Ishikawa (cell line): ENCODE measurements at regions not wholly inside any gene's neighbourhood (a gene's known extent, or its start where the extent isn't known, plus 50 kb on each side); places are given as distances from the start of the nearest gene placed in this dataset.

Experiments
- CEBPB ChIP-seq: IDR thresholded peaks from 2 replicates; pipeline ENCODE4 v1.6.1; 2012
- CREB1 ChIP-seq: IDR thresholded peaks from 2 replicates; pipeline ENCODE4 v1.6.1; 2012; ENCODE audit warnings: low read depth
- EGR1 ChIP-seq: IDR thresholded peaks from 2 replicates; pipeline ENCODE4 v1.6.1; 2012
- EP300 ChIP-seq: IDR thresholded peaks from 2 replicates; pipeline ENCODE4 v1.6.1; 2012; ENCODE audit warnings: borderline replicate concordance
- FOXM1 ChIP-seq: IDR thresholded peaks from 2 replicates; pipeline ENCODE4 v1.6.1; 2012; ENCODE audit warnings: low read depth, borderline replicate concordance
- NFIC ChIP-seq: IDR thresholded peaks from 2 replicates; pipeline ENCODE4 v1.6.1; 2012
- RAD21 ChIP-seq: IDR thresholded peaks from 2 replicates; pipeline ENCODE4 v1.6.1; 2012; ENCODE audit warnings: low read depth
- TAF1 ChIP-seq: IDR thresholded peaks from 2 replicates; pipeline ENCODE4 v1.6.1; 2012; ENCODE audit warnings: low read depth, mild to moderate bottlenecking
- TCF12 ChIP-seq: IDR thresholded peaks from 2 replicates; pipeline ENCODE4 v1.6.1; 2012; ENCODE audit warnings: low read depth
- TEAD4 ChIP-seq: IDR thresholded peaks from 2 replicates; pipeline ENCODE4 v1.6.1; 2012
- USF1 ChIP-seq: IDR thresholded peaks from 2 replicates; pipeline ENCODE4 v1.6.1; 2012
- YY1 ChIP-seq: IDR thresholded peaks from 2 replicates; pipeline ENCODE4 v1.6.1; 2012; ENCODE audit warnings: low read depth
- ZBTB7A ChIP-seq: IDR thresholded peaks from 2 replicates; pipeline ENCODE4 v1.6.1; 2012; ENCODE audit warnings: low read depth
- TF ChIP-seq, protein P1 (sequence below): IDR thresholded peaks from 2 replicates; pipeline ENCODE4 v1.6.1; 2012
- TF ChIP-seq, protein P2 (sequence below): IDR thresholded peaks from 2 replicates; pipeline ENCODE4 v1.6.1; 2012; ENCODE audit warnings: low read depth, mild to moderate bottlenecking

DNA sequence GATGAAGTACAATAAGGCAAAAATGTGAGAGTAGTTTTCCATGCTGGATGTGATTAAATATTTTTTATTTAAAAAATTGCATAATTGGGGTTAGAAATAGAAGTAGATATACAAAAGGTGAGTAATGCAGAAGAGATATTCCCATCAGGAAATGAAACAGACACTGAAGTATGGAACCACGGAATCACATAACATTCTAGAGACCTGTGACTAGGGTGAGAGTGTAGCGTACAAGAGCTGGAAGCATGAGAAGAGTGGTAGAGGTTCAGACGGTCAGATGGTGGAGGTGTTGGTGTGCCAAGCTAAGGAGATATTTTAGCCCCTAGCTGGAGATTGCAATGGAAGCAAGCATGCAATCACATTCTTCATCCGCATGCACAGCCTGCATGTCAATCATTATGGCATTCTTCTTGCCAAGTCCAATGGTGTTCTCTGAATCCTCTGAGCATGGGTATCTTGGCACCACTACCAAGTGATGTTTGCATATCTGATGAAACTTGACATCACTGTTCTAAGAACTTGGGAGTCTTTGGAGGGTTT, 587.8 kb downstream of the PSAT1 start:
- TF ChIP-seq CEBPB (no peak), CREB1 (no peak), FOXM1 (no peak), ZBTB7A (no peak), RAD21 (no peak), NFIC (no peak), EP300 (no peak), TAF1 (no peak), TCF12 (no peak), USF1 (no peak), YY1 (no peak)

DNA sequence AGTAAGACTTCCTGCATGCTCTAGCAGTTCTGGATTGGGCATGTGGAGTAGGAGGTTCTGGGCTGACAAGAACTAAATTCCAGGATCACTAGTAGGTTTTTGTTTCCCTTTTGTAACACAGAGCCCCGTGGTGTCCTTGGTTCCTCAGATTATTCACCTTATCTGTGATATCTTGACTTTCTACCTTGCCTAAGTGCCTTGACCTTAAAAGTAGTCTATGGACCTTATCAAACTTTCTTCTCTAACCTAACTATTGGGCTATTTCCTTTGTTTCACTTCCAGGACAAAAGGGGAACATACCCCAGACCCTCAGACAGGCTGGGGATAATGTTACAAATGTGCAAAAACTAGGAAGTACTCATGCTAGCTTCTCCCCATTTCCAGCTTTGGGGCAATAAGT, 595.3 kb downstream of the PSAT1 start:
- TF ChIP-seq CEBPB (no peak), YY1 (no peak), EP300 (no peak), ZBTB7A (no peak), EGR1 (no peak), TEAD4 (no peak)

GRCh38 chr9:78892769-78893168, 595.8 kb downstream of the PSAT1 start:
- TF ChIP-seq, protein P1, sequence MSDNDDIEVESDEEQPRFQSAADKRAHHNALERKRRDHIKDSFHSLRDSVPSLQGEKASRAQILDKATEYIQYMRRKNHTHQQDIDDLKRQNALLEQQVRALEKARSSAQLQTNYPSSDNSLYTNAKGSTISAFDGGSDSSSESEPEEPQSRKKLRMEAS: no peak
- TF ChIP-seq CEBPB (no peak), RAD21 (no peak), ZBTB7A (no peak), FOXM1 (no peak), EP300 (no peak), CREB1 (no peak), TAF1 (no peak), TCF12 (no peak)

DNA sequence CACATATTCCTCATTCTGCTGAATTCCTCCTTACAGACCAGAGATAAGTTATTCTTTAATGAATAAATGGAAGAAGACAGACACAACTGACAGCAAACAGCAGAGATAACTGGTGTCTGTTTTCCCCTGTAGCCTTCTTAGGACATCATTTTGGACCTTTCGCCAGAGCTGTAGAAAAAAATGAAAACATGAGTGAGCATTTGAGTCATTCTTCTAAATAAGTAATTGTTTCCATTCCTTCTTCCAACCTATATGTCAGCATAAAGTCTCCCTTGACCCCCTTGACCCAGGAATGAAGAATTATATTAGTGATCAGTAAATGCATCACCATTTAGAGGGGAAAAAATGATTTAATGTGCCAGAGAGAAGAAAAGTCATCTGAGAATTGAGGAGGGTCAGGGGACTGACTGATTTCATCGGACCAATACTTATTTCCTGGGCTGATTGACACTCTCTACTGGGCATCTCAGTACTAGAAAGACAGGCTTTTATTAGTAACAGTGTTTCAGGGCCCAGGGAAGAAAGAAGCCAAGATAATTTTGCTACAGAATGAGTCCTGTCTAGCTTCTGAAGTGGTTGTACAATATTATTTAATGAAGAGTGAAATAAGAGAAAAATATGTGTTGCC, 597.0 kb downstream of the PSAT1 start:
- TF ChIP-seq TAF1 (no peak), EP300 (no peak), TEAD4 (no peak), EGR1 (no peak), RAD21 (no peak), ZBTB7A (no peak), TCF12 (no peak), NFIC (no peak)
- TF ChIP-seq, protein P2, sequence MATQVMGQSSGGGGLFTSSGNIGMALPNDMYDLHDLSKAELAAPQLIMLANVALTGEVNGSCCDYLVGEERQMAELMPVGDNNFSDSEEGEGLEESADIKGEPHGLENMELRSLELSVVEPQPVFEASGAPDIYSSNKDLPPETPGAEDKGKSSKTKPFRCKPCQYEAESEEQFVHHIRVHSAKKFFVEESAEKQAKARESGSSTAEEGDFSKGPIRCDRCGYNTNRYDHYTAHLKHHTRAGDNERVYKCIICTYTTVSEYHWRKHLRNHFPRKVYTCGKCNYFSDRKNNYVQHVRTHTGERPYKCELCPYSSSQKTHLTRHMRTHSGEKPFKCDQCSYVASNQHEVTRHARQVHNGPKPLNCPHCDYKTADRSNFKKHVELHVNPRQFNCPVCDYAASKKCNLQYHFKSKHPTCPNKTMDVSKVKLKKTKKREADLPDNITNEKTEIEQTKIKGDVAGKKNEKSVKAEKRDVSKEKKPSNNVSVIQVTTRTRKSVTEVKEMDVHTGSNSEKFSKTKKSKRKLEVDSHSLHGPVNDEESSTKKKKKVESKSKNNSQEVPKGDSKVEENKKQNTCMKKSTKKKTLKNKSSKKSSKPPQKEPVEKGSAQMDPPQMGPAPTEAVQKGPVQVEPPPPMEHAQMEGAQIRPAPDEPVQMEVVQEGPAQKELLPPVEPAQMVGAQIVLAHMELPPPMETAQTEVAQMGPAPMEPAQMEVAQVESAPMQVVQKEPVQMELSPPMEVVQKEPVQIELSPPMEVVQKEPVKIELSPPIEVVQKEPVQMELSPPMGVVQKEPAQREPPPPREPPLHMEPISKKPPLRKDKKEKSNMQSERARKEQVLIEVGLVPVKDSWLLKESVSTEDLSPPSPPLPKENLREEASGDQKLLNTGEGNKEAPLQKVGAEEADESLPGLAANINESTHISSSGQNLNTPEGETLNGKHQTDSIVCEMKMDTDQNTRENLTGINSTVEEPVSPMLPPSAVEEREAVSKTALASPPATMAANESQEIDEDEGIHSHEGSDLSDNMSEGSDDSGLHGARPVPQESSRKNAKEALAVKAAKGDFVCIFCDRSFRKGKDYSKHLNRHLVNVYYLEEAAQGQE: no peak

- TF ChIP-seq, protein P2: no peak
- no peak for TF ChIP-seq CREB1
- TF ChIP-seq USF1: no peak
- no peak for TF ChIP-seq EGR1
Measured at GRCh38 chr9:78896479-78896878, 599.6 kb downstream of the PSAT1 start.

DNA sequence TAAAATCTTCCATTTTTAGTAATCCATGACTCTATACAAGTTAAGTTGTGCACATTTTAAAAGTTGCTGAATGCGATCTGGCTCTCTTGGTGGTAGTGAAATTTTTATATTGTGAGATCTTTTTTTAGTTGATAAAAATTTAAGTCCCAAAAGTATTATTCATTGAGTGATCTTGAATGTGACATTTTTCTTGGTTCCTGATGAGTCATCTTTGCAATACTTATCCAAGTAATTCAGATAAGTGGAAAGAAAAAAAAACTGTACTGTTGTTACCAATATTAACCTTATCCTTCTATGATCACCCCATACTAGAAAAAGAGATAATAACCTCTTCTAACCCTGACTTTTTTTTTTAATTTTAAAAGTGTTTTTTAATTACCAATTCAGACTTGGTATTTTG, 601.3 kb downstream of the PSAT1 start:
- no peak for TF ChIP-seq TCF12
- no peak for TF ChIP-seq RAD21
- TF ChIP-seq EP300: no peak
- no peak for TF ChIP-seq TAF1
- TF ChIP-seq FOXM1: no peak
- TF ChIP-seq EGR1: no peak
- TF ChIP-seq YY1: no peak
- TF ChIP-seq, protein P1: no peak
- no peak for TF ChIP-seq CREB1
- no peak for TF ChIP-seq NFIC
- TF ChIP-seq TEAD4: no peak

DNA sequence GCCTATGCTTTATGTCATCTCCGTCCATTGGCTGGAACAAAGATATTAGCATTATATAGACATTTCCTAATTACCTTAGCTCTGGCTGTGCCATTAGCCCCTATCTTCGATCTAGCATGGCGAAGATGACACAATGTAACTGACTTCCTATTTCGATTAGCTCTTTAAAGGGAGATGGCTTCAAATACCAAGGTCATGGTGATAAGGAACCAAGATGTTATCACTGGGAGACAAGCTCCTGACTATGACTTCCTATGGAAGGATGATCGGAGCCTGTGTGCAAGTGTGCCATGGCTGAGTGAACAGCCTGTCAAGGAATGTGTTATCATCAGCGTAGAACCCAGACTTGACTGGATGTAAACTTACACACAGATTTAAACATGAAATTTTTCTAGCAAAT, 602.1 kb downstream of the PSAT1 start:
- TF ChIP-seq YY1 (no peak), EP300 (no peak), RAD21 (no peak), EGR1 (no peak), TCF12 (no peak), TAF1 (no peak), CEBPB (no peak), NFIC (no peak), ZBTB7A (no peak), FOXM1 (no peak), CREB1 (no peak)
- TF ChIP-seq, protein P1: no peak
